GM21381 (cell line): ENCODE measurements at regions not wholly inside any gene's neighbourhood (a gene's known extent, or its start where the extent isn't known, plus 50 kb on each side); places are given as distances from the start of the nearest gene placed in this dataset.
"Not testable (repeated sequence)": the region's sequence is repeated elsewhere in the genome, so short reads cannot be mapped to it uniquely, and the experiment has no call there.

Experiments used
- ATAC-seq: cut with Tn5 transposase; IDR thresholded peaks from one replicate; pipeline ENCODE4 v1.9.1; 2021; ENCODE audit warnings: mild to moderate bottlenecking, moderate library complexity; ENCODE audit not compliant: unreplicated experiment

DNA sequence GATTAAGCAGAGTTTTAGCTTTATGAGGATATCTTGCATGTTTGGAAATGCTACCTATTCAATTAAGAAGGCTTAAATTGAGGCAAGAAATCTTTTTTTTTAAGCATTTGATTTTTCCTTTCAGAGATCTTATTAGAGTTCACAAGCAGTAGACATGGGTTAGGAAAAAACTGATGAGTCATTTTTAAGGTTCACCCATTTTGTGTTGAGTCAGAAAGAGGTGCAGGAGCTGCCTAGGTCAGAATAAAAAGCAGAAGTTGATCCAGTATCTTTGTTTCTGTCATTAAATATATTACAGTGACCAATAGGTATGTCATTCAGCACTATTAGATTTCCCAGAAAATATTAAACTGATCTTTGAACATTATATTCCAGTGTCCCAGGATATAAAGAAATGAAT lies 306.8 kb downstream of the LMBRD1 start:
- no peak for ATAC-seq

DNA sequence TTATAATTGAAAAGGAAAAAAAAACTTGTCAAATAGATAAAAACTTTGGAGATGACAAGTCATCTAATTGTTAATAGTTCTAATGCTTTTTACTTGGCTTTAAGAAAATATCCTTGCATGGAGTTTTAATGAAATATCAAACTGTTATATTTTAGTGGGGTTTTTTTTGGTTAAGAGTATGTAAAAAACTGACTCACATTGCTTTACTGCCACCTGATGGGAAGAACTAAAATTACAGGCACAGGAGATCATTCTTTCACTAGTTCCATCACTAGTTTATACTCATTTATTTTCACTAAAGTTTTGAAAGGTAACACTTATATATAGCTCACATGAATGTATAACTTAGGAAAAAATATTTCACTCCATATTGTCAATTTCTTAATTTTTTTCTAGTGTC lies 309.1 kb downstream of the LMBRD1 start:
- ATAC-seq, result no peak

DNA sequence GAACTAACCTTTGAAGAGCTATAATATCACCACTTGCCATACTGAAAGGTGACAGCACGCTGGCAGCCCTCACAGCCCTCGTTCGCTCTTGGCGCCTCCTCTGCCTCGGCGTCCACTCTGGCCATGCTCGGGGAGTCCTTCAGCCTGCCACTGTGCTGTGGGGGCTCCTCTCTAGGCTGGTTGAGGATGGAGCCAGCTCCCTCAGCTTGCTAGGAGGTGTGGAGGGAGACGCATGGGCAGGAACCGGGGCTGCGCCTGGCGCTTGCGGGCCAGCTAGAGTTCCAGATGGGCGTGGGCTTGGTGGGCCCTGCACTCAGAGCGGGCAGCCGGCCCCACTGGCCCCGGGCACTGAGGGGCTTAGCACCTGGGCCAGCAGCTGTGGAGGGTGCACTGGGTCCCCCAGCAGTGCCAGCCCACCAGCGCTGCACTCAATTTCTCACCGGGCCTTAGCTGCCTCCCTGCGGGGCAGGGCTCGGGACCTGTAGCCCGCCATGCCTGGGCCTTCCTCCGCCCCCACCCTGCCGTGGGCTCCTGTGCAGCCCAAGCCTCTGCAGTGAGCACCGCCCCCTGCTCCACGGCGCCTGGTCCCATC lies 329.7 kb downstream of the LMBRD1 start:
- no peak for ATAC-seq

DNA sequence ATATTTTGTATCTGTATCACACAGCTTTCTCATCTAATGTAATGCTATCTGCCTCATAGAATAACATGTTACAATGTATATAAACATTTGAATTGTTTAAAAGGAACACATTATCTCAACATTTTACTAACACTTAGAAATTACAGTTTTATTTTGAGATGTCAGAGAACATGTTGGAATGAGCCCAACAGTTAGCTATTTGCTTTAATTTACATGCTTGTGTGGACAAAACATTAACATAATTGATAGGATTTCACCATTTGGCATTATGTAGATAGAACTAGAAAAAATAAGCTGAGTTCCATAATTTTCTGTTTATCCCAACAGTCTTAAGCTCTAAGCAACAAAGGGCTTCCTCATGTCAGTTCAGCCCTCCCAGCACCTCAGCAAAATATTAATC lies 330.9 kb downstream of the LMBRD1 start:
- ATAC-seq, result no peak

DNA sequence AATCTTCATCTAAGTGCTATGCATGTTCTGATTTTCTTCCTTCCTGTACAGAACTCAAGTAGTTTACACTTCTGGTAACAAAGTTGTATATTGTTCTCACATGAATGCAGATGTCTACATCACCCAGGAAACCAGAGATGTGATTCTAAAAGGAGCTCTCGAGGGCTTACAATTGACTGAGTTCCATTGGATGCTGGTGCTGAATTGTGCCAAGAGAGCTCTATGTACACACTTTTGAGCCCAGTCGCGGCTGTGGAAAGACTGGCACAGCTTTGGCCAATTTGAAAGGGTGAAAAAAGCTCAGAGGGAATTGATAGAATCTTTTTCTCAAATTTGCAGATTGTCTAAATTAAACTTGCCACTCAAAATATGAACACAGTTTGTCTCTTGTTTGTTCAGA lies 340.7 kb downstream of the LMBRD1 start:
- no peak for ATAC-seq

DNA sequence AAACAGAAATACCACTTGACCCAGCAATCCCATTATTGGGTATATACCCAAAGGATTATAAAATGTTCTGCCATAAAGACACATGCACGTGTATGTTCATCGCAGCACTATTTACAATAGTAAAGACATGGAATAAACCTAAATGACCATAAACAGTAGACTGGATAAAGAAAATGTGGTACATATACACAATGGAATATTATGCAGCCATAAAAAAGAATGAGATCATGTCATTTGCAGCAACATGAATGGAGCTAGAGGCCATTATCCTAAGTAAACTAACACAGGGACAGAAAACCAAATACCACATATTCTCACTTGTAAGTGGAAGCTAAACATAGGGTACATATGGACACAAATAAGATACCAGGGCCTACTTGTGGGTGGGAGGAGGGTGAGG lies 342.2 kb downstream of the LMBRD1 start:
- not testable (repeated sequence) for ATAC-seq

DNA sequence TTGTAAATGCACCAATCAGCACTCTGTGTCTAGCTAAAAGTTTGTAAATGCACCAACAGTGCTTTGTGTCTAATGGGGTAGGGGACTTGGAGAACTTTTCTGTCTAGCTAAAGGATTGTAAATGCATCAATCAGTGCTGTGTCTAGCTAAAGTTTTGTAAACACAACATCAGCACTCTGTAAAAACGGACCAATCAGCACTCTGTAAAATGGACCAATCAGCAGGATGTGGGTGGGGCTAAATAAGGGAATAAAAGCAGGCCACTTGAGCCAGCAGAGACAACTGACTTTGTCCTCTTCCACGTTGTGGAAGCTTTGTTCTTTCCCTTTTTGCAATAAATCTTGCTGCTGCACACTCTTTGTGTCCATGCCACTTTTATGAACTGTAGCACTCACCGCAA lies 346.3 kb downstream of the LMBRD1 start:
- ATAC-seq, result not testable (repeated sequence)

DNA sequence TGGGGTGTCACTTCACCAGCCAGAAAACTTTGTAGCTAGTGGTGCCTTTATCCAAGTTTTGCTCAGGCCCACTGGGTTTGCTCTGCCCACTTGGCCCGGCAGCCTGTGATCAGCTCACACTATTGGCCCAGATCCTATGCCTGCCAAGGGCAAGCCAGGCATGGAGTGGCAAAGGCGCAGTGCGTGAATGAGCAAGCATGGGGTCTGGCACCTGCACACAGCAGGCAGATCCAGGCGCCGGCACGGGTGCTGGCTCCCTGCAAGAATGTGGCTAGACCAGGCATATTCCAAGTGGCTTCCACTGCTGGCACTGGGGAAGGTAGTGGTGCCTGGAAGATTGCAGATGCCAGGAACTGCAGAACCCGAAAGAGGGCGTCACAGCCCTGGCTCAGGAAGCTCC lies 346.9 kb downstream of the LMBRD1 start:
- no peak for ATAC-seq
